Retina (tissue), 1 donor: ENCODE measurements at regions not wholly inside any gene's neighbourhood (a gene's known extent, or its start where the extent isn't known, plus 50 kb on each side); places are given as distances from the start of the nearest gene placed in this dataset.

Experiments used
- DNase-seq: peaks from one replicate; pipeline ENCODE4 v3.0.0-alpha.2; 2016

- no peak for DNase-seq
Observed at GRCh38 chr1:29502911-29503840, 266.9 kb downstream of the PTPRU start.

- no peak for DNase-seq
Observed at GRCh38 chr1:29502225-29502910, 266.0 kb downstream of the PTPRU start.

GRCh38 chr1:29501227-29501976, 265.1 kb downstream of the PTPRU start:
- DNase-seq, result no peak

- no peak for DNase-seq
Observed at GRCh38 chr1:29500651-29501050, 264.3 kb downstream of the PTPRU start.

GRCh38 chr1:29500041-29500440, 263.7 kb downstream of the PTPRU start:
- DNase-seq, result no peak

- DNase-seq, result no peak
Observed at GRCh38 chr1:29499104-29499650, 262.9 kb downstream of the PTPRU start.

- no peak for DNase-seq
Observed at GRCh38 chr1:29498126-29499103, 262.1 kb downstream of the PTPRU start.

- no peak for DNase-seq
Observed at GRCh38 chr1:29497395-29498125, 261.2 kb downstream of the PTPRU start.

GRCh38 chr1:29496701-29497100, 260.4 kb downstream of the PTPRU start:
- no peak for DNase-seq

GRCh38 chr1:29490204-29490934, 254.0 kb downstream of the PTPRU start:
- DNase-seq, result no peak

- DNase-seq, result no peak
Observed at GRCh38 chr1:29489471-29489870, 253.1 kb downstream of the PTPRU start.

- DNase-seq, result no peak
Observed at GRCh38 chr1:29488794-29489311, 252.5 kb downstream of the PTPRU start.

- DNase-seq, result no peak
Observed at GRCh38 chr1:29488086-29488793, 251.9 kb downstream of the PTPRU start.

- DNase-seq, result no peak
Observed at GRCh38 chr1:29487291-29487690, 251.0 kb downstream of the PTPRU start.

GRCh38 chr1:29485096-29485925, 249.0 kb downstream of the PTPRU start:
- no peak for DNase-seq

- no peak for DNase-seq
Observed at GRCh38 chr1:29482991-29483390, 246.7 kb downstream of the PTPRU start.

GRCh38 chr1:29482064-29482463, 245.7 kb downstream of the PTPRU start:
- DNase-seq, result no peak

GRCh38 chr1:29481031-29481430, 244.7 kb downstream of the PTPRU start:
- no peak for DNase-seq

GRCh38 chr1:29478879-29479278, 242.6 kb downstream of the PTPRU start:
- no peak for DNase-seq
